Neural cell (in vitro differentiated cells): ENCODE measurements at regions not wholly inside any gene's neighbourhood (a gene's known extent, or its start where the extent isn't known, plus 50 kb on each side); places are given as distances from the start of the nearest gene placed in this dataset.

ENCODE experiments used
- H2AFZ ChIP-seq: fragments of 200-600, 300-800 bp; sonication (generic), shearing (Covaris generic); 2 replicates; pipeline ENCODE4 v1.6.0; 2014; ENCODE audit warnings: low read depth, mild to moderate bottlenecking, antibody characterized with exemption, low read length, moderate library complexity
- H3F3A ChIP-seq: fragments of 200-600 bp; shearing (Covaris generic); 2 replicates; pipeline ENCODE4 v1.6.1; 2016; ENCODE audit warnings: mild to moderate bottlenecking, moderate library complexity, mixed read lengths, antibody characterized with exemption, low read length; ENCODE audit not compliant: insufficient read depth, poor library complexity, severe bottlenecking
- H3K27ac ChIP-seq: fragments of 200-600, 300-800 bp; sonication (generic), shearing (Covaris generic); 2 replicates; pipeline ENCODE4 v1.5.1; 2014; ENCODE audit warnings: mild to moderate bottlenecking, low read length, moderate library complexity
- H3K27me3 ChIP-seq: fragments of 300-800, 200-600 bp; sonication (generic), shearing (Covaris generic); 2 replicates; pipeline ENCODE4 v1.6.0; 2014; ENCODE audit warnings: mild to moderate bottlenecking, low read depth, low read length, moderate library complexity; ENCODE audit not compliant: insufficient read depth
- H3K36me3 ChIP-seq: fragments of 300-800, 200-600 bp; sonication (generic), shearing (Covaris generic); 2 replicates; pipeline ENCODE4 v1.5.1; 2014; ENCODE audit warnings: mild to moderate bottlenecking, antibody characterized with exemption, low read length, moderate library complexity; ENCODE audit not compliant: insufficient read depth
- H3K4me2 ChIP-seq: fragments of 300-800, 200-600 bp; sonication (generic), shearing (Covaris generic); 2 replicates; pipeline ENCODE4 v1.6.0; 2014; ENCODE audit warnings: mild to moderate bottlenecking, low read length
- H3K4me3 ChIP-seq: fragments of 300-800, 200-600 bp; sonication (generic), shearing (Covaris generic); 2 replicates; pipeline ENCODE4 v1.5.1; 2014; ENCODE audit warnings: mild to moderate bottlenecking, low read length, moderate library complexity
- H3K79me2 ChIP-seq: fragments of 200-600 bp; shearing (Covaris generic); replicated peaks from 2 replicates; pipeline ENCODE4 v1.6.0; 2014; ENCODE audit warnings: mild to moderate bottlenecking, low read length, moderate library complexity; ENCODE audit not compliant: insufficient read depth
- H3K9ac ChIP-seq: fragments of 300-800, 200-600 bp; sonication (generic), shearing (Covaris generic); 2 replicates; pipeline ENCODE4 v1.6.1; 2016; ENCODE audit warnings: mild to moderate bottlenecking, low read length, mixed read lengths
- H3K9me2 ChIP-seq: fragments of 200-600 bp; shearing (Covaris generic); 2 replicates; pipeline ENCODE4 v1.6.1; 2016; ENCODE audit warnings: mild to moderate bottlenecking, low read length, mixed read lengths; ENCODE audit not compliant: insufficient read depth
- H3K9me3 ChIP-seq: fragments of 200-600, 300-800 bp; sonication (generic), shearing (Covaris generic); 2 replicates; pipeline ENCODE4 v1.6.1; 2016; ENCODE audit warnings: mild to moderate bottlenecking, mixed run types, low read length, moderate library complexity, mixed read lengths
- H4K20me1 ChIP-seq: fragments of 200-600 bp; shearing (Covaris generic); 2 replicates; pipeline ENCODE4 v1.6.1; 2016; ENCODE audit warnings: mild to moderate bottlenecking, mixed run types; ENCODE audit not compliant: insufficient read depth
- CTCF ChIP-seq: fragments of 450-650 bp; IDR thresholded peaks from 2 replicates; pipeline ENCODE4 v1.5.1; 2014; ENCODE audit warnings: antibody characterized with exemption, mild to moderate bottlenecking, moderate library complexity; ENCODE audit not compliant: poor library complexity, severe bottlenecking
- EP300 ChIP-seq: fragments of 450-650 bp; conservative IDR thresholded peaks from 2 replicates; pipeline ENCODE4 v1.6.1; 2014; ENCODE audit warnings: antibody characterized with exemption, mild to moderate bottlenecking, moderate library complexity; ENCODE audit not compliant: poor library complexity, severe bottlenecking
- EZH2 ChIP-seq: fragments of 200-600, 300-800 bp; shearing (Covaris generic), sonication (generic); IDR thresholded peaks from 2 replicates; pipeline ENCODE4 v1.6.1; 2014; ENCODE audit warnings: antibody characterized with exemption, low read length, borderline replicate concordance, mild to moderate bottlenecking; ENCODE audit not compliant: insufficient read depth, poor library complexity, severe bottlenecking
- MXI1 ChIP-seq: fragments of 450-650 bp; conservative IDR thresholded peaks from 2 replicates; pipeline ENCODE4 v1.6.1; 2014; ENCODE audit warnings: antibody characterized with exemption, mild to moderate bottlenecking; ENCODE audit not compliant: poor library complexity, severe bottlenecking
- POLR2AphosphoS5 ChIP-seq: IDR thresholded peaks from 2 replicates; pipeline ENCODE4 v1.6.1; 2012
- RAD21 ChIP-seq: fragments of 450-650 bp; conservative IDR thresholded peaks from 2 replicates; pipeline ENCODE4 v1.6.1; 2014; ENCODE audit warnings: antibody characterized with exemption, mild to moderate bottlenecking, moderate library complexity
- REST ChIP-seq: IDR thresholded peaks from 2 replicates; pipeline ENCODE4 v1.6.1; 2012; ENCODE audit warnings: borderline replicate concordance
- SMC3 ChIP-seq: fragments of 450-650 bp; conservative IDR thresholded peaks from 2 replicates; pipeline ENCODE4 v1.6.1; 2014; ENCODE audit warnings: antibody characterized with exemption, mild to moderate bottlenecking, moderate library complexity; ENCODE audit not compliant: poor library complexity
- TAF1 ChIP-seq: IDR thresholded peaks from 2 replicates; pipeline ENCODE4 v1.6.1; 2012; ENCODE audit warnings: low read depth

GRCh38 chr9:80501635-80502034 lies 929.9 kb downstream of the TLE4 start:
- no peaks in the 10 kb centered on the region for H4K20me1 ChIP-seq
- H3K9me3 ChIP-seq: no peaks in the 10 kb centered on the region
- no peaks in the 10 kb centered on the region for H3K9me2 ChIP-seq
- H3F3A ChIP-seq: no peaks in the 10 kb centered on the region
- H2AFZ ChIP-seq: no peak overlapping the region
- TF ChIP-seq POLR2AphosphoS5 (no peak), MXI1 (no peak), CTCF (no peak), TAF1 (no peak), REST (no peak), SMC3 (no peak), EP300 (no peak), RAD21 (no peak), EZH2 (no peak)
- no peaks in the 10 kb centered on the region for H3K27me3 ChIP-seq
- H3K4me2 ChIP-seq: no peak overlapping the region
- H3K27ac ChIP-seq: no peak overlapping the region
- H3K36me3 ChIP-seq: no peaks in the 10 kb centered on the region
- H3K79me2 ChIP-seq: no peaks in the 10 kb centered on the region
- no peak overlapping the region for H3K4me3 ChIP-seq
- no peak overlapping the region for H3K9ac ChIP-seq

GRCh38 chr9:80500300-80500699 lies 928.5 kb downstream of the TLE4 start:
- H4K20me1 ChIP-seq: no peaks in the 10 kb centered on the region
- no peaks in the 10 kb centered on the region for H3F3A ChIP-seq
- no peaks in the 10 kb centered on the region for H3K9me2 ChIP-seq
- TF ChIP-seq TAF1 (no peak), EZH2 (no peak), SMC3 (no peak), POLR2AphosphoS5 (no peak), EP300 (no peak), CTCF (no peak), REST (no peak), MXI1 (no peak), RAD21 (no peak)
- no peak overlapping the region for H3K9ac ChIP-seq
- H3K36me3 ChIP-seq: no peaks in the 10 kb centered on the region
- no peaks in the 10 kb centered on the region for H3K9me3 ChIP-seq
- no peak overlapping the region for H2AFZ ChIP-seq
- H3K4me3 ChIP-seq: no peak overlapping the region
- no peaks in the 10 kb centered on the region for H3K79me2 ChIP-seq
- no peak overlapping the region for H3K27ac ChIP-seq
- H3K27me3 ChIP-seq: no peaks in the 10 kb centered on the region
- H3K4me2 ChIP-seq: no peak overlapping the region
